SK-N-SH (cell line): ENCODE measurements at regions not wholly inside any gene's neighbourhood (a gene's known extent, or its start where the extent isn't known, plus 50 kb on each side); places are given as distances from the start of the nearest gene placed in this dataset.

ENCODE experiments used
- CTCF ChIA-PET: fragments of 300-600, 350-600 bp; formaldehyde crosslinking; extraction: SDS; loops from one replicate; lab custom pipeline; 2021; lab: Yijun Ruan, JAX
- POLR2A ChIA-PET: fragments of 350-600 bp; sonication (Branson Sonifier 250); formaldehyde crosslinking; extraction: SDS; loops from one replicate; lab custom pipeline; 2020; ENCODE audit warnings: antibody characterized with exemption, inconsistent platforms; lab: Yijun Ruan, JAX
- DNase-seq: peaks from one replicate; pipeline ENCODE4 v3.0.0; 2012
- H2AFZ ChIP-seq: fragments of 200-600 bp; sonication (generic); 2 replicates; pipeline ENCODE4 v1.8.1; 2016; ENCODE audit warnings: antibody characterized with exemption, mild to moderate bottlenecking, low read depth
- H3F3A ChIP-seq: fragments of 200-600 bp; sonication (generic); replicated peaks from 2 replicates; pipeline ENCODE3; 2016; ENCODE audit warnings: antibody characterized with exemption, mild to moderate bottlenecking; ENCODE audit not compliant: insufficient read depth
- H3K27ac ChIP-seq, 2 experiments: fragments of 200-500 bp in 1 of 2; fragments of 200-600 bp in 1 of 2; sonication (Bioruptor generic) in 1 of 2; sonication (generic), shearing (Covaris generic) in 1 of 2; 2 replicates each; pipeline versions ENCODE4 v1.5.1 to v1.6.1; 2014 to 2016; ENCODE audit warnings: low read depth in 2 of 2, inconsistent platforms in 1 of 2, low read length in 1 of 2, mild to moderate bottlenecking in 1 of 2, mixed read lengths in 1 of 2
- H3K27me3 ChIP-seq: fragments of 200-600 bp; sonication (generic), shearing (Covaris generic); 2 replicates; pipeline ENCODE4 v1.6.1; 2016; ENCODE audit warnings: mixed run types; ENCODE audit not compliant: insufficient read depth
- H3K36me3 ChIP-seq, 2 experiments: fragments of 200-500 bp in 1 of 2; fragments of 200-600 bp in 1 of 2; sonication (Bioruptor generic) in 1 of 2; sonication (generic) in 1 of 2; replicated peaks in 1 of 2; 2 replicates each; pipeline versions ENCODE3 to v1.5.1; 2014 to 2016; ENCODE audit warnings: low read length in 1 of 2, mild to moderate bottlenecking in 1 of 2; ENCODE audit not compliant: insufficient read depth in 2 of 2, control insufficient read depth in 1 of 2
- H3K4me1 ChIP-seq, 2 experiments: fragments of 200-500 bp in 1 of 2; fragments of 200-600 bp in 1 of 2; sonication (Bioruptor generic) in 1 of 2; sonication (generic), shearing (Covaris generic) in 1 of 2; 2 replicates each; pipeline versions ENCODE4 v1.5.1 to v1.6.1; 2014 to 2016; ENCODE audit warnings: low read depth in 1 of 2, low read length in 1 of 2, mixed run types in 1 of 2; ENCODE audit not compliant: insufficient read depth in 2 of 2, control insufficient read depth in 1 of 2
- H3K4me2 ChIP-seq: fragments of 200-600 bp; sonication (generic), shearing (Covaris generic); 2 replicates; pipeline ENCODE4 v1.6.1; 2017; ENCODE audit warnings: mixed run types
- H3K4me3 ChIP-seq, 2 experiments: fragments of 200-500 bp in 1 of 2; fragments of 200-600 bp in 1 of 2; sonication (Bioruptor generic) in 1 of 2; sonication (generic), shearing (Covaris generic) in 1 of 2; 2 replicates each; pipeline versions ENCODE4 v1.5.1 to v1.8.1; 2014 to 2016; ENCODE audit warnings: low read depth in 2 of 2, inconsistent platforms in 1 of 2, low read length in 1 of 2, mild to moderate bottlenecking in 1 of 2, mixed read lengths in 1 of 2, moderate library complexity in 1 of 2
- H3K79me2 ChIP-seq: fragments of 200-600 bp; sonication (generic); 2 replicates; pipeline ENCODE4 v1.8.1; 2017; ENCODE audit warnings: mild to moderate bottlenecking; ENCODE audit not compliant: insufficient read depth
- H3K9ac ChIP-seq: fragments of 200-600 bp; sonication (generic); 2 replicates; pipeline ENCODE4 v1.6.1; 2017; ENCODE audit warnings: mixed run types
- H3K9me2 ChIP-seq: fragments of 200-600 bp; sonication (generic); 2 replicates; pipeline ENCODE4 v1.6.1; 2017; ENCODE audit warnings: mixed run types
- H3K9me3 ChIP-seq: fragments of 200-600 bp; sonication (generic); 2 replicates; pipeline ENCODE4 v1.6.1; 2017; ENCODE audit warnings: mixed run types, mild to moderate bottlenecking, moderate library complexity
- H4K20me1 ChIP-seq: fragments of 200-600 bp; sonication (generic); 2 replicates; pipeline ENCODE4 v1.6.1; 2017; ENCODE audit warnings: mild to moderate bottlenecking, mixed run types; ENCODE audit not compliant: insufficient read depth
- CHD2 ChIP-seq: fragments of 150-350 bp; IDR thresholded peaks from 2 replicates; pipeline ENCODE4 v1.6.1; 2018; ENCODE audit warnings: low read length; ENCODE audit not compliant: partially characterized antibody
- ELF1 ChIP-seq: IDR thresholded peaks from 2 replicates; pipeline ENCODE4 v1.4.0; 2012
- FOXJ3 ChIP-seq: sonication (generic); formaldehyde crosslinking; IDR thresholded peaks from 2 replicates; pipeline ENCODE4 v1.5.1; 2020; ENCODE audit warnings: mild to moderate bottlenecking, missing genetic modification reagents
- GATA2 ChIP-seq: sonication (generic); formaldehyde crosslinking; IDR thresholded peaks from 2 replicates; pipeline ENCODE4 v1.5.0; 2020; ENCODE audit warnings: mild to moderate bottlenecking, missing genetic modification reagents
- JUND ChIP-seq: IDR thresholded peaks from 2 replicates; pipeline ENCODE4 v1.4.0; 2012
- MAX ChIP-seq: IDR thresholded peaks from 2 replicates; pipeline ENCODE4 v1.4.0; 2012; ENCODE audit warnings: low read depth
- NRF1 ChIP-seq: IDR thresholded peaks from 2 replicates; pipeline ENCODE4 v1.6.1; 2012; ENCODE audit warnings: low read depth, mild to moderate bottlenecking, low read length
- POLR2AphosphoS5 ChIP-seq: IDR thresholded peaks from 2 replicates; pipeline ENCODE4 v1.6.1; 2012; ENCODE audit warnings: low read depth, low read length
- RFX5 ChIP-seq: IDR thresholded peaks from 2 replicates; pipeline ENCODE4 v1.6.1; 2012; ENCODE audit warnings: mild to moderate bottlenecking, improper control_type of control experiment, low read length
- RXRA ChIP-seq: IDR thresholded peaks from 2 replicates; pipeline ENCODE4 v1.4.0; 2012; ENCODE audit warnings: low read depth, mild to moderate bottlenecking, borderline replicate concordance
- SIN3A ChIP-seq: IDR thresholded peaks from 2 replicates; pipeline ENCODE4 v1.6.1; 2012; ENCODE audit warnings: low read depth, mild to moderate bottlenecking, low read length, moderate library complexity, borderline replicate concordance
- SMC3 ChIP-seq: IDR thresholded peaks from 2 replicates; pipeline ENCODE4 v1.6.1; 2012; ENCODE audit warnings: low read depth, low read length, improper control_type of control experiment
- TCF12 ChIP-seq: IDR thresholded peaks from 2 replicates; pipeline ENCODE4 v1.4.0; 2012
- TEAD4 ChIP-seq: IDR thresholded peaks from 2 replicates; pipeline ENCODE4 v1.4.0; 2012; ENCODE audit warnings: mild to moderate bottlenecking, borderline replicate concordance; ENCODE audit not compliant: insufficient read depth
- YY1 ChIP-seq: IDR thresholded peaks from 2 replicates; pipeline ENCODE4 v1.4.0; 2012; ENCODE audit warnings: low read depth, mild to moderate bottlenecking
- WGBS: methylation state at CpG from one replicate; pipeline ENCODE4 v1.1.6; 2017; ENCODE audit warnings: low lambda C conversion rate; 5-methylcytosine and 5-hydroxymethylcytosine counted together
- TF ChIP-seq, protein P1 (sequence below): IDR thresholded peaks from 2 replicates; pipeline ENCODE4 v1.6.1; 2012; ENCODE audit warnings: mild to moderate bottlenecking, low read depth, low read length, moderate library complexity
- TF ChIP-seq, protein P2 (sequence below): fragments of 150-350 bp; IDR thresholded peaks from 2 replicates; pipeline ENCODE4 v1.6.1; 2016; ENCODE audit warnings: mild to moderate bottlenecking, low read depth, low read length

- H3K27ac ChIP-seq: no peak overlapping the region
- H3K79me2 ChIP-seq: no peaks in the 10 kb centered on the region
- H3K9me2 ChIP-seq: no peaks in the 10 kb centered on the region
- no peak overlapping the region for H2AFZ ChIP-seq
- H3K9me3 ChIP-seq: no peaks in the 10 kb centered on the region
- ChIA-PET CTCF (no interaction called here), POLR2A (no interaction called here)
- DNase-seq: no peak
- no peaks in the 10 kb centered on the region; the same call in 1 of the 2 replicates for H3K27me3 ChIP-seq
- TF ChIP-seq NRF1: no peak
- no peak for TF ChIP-seq FOXJ3
- no peak for TF ChIP-seq POLR2AphosphoS5
- TF ChIP-seq JUND: no peak
- no peak for TF ChIP-seq YY1
- TF ChIP-seq, protein P1, sequence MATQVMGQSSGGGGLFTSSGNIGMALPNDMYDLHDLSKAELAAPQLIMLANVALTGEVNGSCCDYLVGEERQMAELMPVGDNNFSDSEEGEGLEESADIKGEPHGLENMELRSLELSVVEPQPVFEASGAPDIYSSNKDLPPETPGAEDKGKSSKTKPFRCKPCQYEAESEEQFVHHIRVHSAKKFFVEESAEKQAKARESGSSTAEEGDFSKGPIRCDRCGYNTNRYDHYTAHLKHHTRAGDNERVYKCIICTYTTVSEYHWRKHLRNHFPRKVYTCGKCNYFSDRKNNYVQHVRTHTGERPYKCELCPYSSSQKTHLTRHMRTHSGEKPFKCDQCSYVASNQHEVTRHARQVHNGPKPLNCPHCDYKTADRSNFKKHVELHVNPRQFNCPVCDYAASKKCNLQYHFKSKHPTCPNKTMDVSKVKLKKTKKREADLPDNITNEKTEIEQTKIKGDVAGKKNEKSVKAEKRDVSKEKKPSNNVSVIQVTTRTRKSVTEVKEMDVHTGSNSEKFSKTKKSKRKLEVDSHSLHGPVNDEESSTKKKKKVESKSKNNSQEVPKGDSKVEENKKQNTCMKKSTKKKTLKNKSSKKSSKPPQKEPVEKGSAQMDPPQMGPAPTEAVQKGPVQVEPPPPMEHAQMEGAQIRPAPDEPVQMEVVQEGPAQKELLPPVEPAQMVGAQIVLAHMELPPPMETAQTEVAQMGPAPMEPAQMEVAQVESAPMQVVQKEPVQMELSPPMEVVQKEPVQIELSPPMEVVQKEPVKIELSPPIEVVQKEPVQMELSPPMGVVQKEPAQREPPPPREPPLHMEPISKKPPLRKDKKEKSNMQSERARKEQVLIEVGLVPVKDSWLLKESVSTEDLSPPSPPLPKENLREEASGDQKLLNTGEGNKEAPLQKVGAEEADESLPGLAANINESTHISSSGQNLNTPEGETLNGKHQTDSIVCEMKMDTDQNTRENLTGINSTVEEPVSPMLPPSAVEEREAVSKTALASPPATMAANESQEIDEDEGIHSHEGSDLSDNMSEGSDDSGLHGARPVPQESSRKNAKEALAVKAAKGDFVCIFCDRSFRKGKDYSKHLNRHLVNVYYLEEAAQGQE: no peak
- TF ChIP-seq ELF1: no peak
- TF ChIP-seq RXRA: no peak
- TF ChIP-seq SMC3: no peak
- TF ChIP-seq SIN3A: no peak
- TF ChIP-seq MAX: no peak
- TF ChIP-seq, protein P2, sequence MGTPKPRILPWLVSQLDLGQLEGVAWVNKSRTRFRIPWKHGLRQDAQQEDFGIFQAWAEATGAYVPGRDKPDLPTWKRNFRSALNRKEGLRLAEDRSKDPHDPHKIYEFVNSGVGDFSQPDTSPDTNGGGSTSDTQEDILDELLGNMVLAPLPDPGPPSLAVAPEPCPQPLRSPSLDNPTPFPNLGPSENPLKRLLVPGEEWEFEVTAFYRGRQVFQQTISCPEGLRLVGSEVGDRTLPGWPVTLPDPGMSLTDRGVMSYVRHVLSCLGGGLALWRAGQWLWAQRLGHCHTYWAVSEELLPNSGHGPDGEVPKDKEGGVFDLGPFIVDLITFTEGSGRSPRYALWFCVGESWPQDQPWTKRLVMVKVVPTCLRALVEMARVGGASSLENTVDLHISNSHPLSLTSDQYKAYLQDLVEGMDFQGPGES: no peak
- TF ChIP-seq GATA2 (CRISPR knock-in tag): no peak
- TF ChIP-seq TCF12: no peak
- TF ChIP-seq RFX5: no peak
- no peak for TF ChIP-seq TEAD4
- TF ChIP-seq, all 33 proteins: peak for 0
- Histone ChIP-seq H3K4me1 (no peaks in the 10 kb centered on the region), H3K9ac (no peak overlapping the region), H4K20me1 (no peaks in the 10 kb centered on the region), H3K4me3 (no peak overlapping the region), H3K4me2 (no peak overlapping the region), H3F3A (no peaks in the 10 kb centered on the region), H3K36me3 (no peaks in the 10 kb centered on the region)
- WGBS: 0% methylated on average over 3 of the region's 6 CpGs
These were observed 221.6 kb downstream of the TUBA3C start for GRCh38 chr13:18959996-18960395.

- Histone ChIP-seq H3K4me1 (no peaks in the 10 kb centered on the region), H3K9me3 (no peaks in the 10 kb centered on the region), H3K27me3 (no peaks in the 10 kb centered on the region; the same call in 1 of the 2 replicates), H3K36me3 (no peaks in the 10 kb centered on the region), H3K79me2 (no peaks in the 10 kb centered on the region), H3K27ac (no peak overlapping the region), H2AFZ (no peak overlapping the region), H3K9ac (no peak overlapping the region), H3K9me2 (no peaks in the 10 kb centered on the region), H4K20me1 (no peaks in the 10 kb centered on the region), H3K4me3 (no peak overlapping the region), H3F3A (no peaks in the 10 kb centered on the region), H3K4me2 (no peak overlapping the region)
- TF ChIP-seq CHD2 (no peak), MAX (no peak)
- TF ChIP-seq, protein P2: no peak
- DNase-seq: no peak
- POLR2A ChIA-PET: no interaction called here
- 0% methylated on average over 1 of the region's 2 CpGs for WGBS
- CTCF ChIA-PET: no interaction called here
These were observed 222.4 kb downstream of the TUBA3C start for GRCh38 chr13:18959229-18959628.
